ENCODE measurements at regions not wholly inside any gene's neighbourhood (a gene's known extent, or its start where the extent isn't known, plus 50 kb on each side); places are given as distances from the start of the nearest gene placed in this dataset.

GRCh38 chr1:209057083-209057482, 526.4 kb upstream of the CAMK1G start:
- no peak for TF ChIP-seq CTCF (conservative IDR thresholded peaks at IDR 0.05)
- no peak for TF ChIP-seq EZH2 (IDR thresholded peaks at IDR 0.05; ENCODE audit: low read depth)

Measured in PC-9 (cell line).